HG02884 (cell line): ENCODE measurements at regions not wholly inside any gene's neighbourhood (a gene's known extent, or its start where the extent isn't known, plus 50 kb on each side); places are given as distances from the start of the nearest gene placed in this dataset.
"Not testable (repeated sequence)": the region's sequence is repeated elsewhere in the genome, so short reads cannot be mapped to it uniquely, and the experiment has no call there.

Source experiments
- ATAC-seq: cut with Tn5 transposase; IDR thresholded peaks from one replicate; pipeline ENCODE4 v1.9.1; 2021; ENCODE audit warnings: mild to moderate bottlenecking, moderate library complexity; ENCODE audit not compliant: unreplicated experiment

- no peak for ATAC-seq
Measured at GRCh38 chr3:87796137-87796842, 262.5 kb downstream of the CGGBP1 start.

- ATAC-seq: no peak
Measured at GRCh38 chr3:87795701-87796100, 263.1 kb downstream of the CGGBP1 start.

- ATAC-seq: no peak
Measured at GRCh38 chr3:87793337-87793877, 265.4 kb downstream of the CGGBP1 start.

GRCh38 chr3:87792534-87793336, 266.1 kb downstream of the CGGBP1 start, which contains the start of gene HTR1F:
HTR1F (plus strand) TSS chr3:87792706.
- ATAC-seq: no peak

- ATAC-seq: no peak
Measured at GRCh38 chr3:87792198-87792533, 266.6 kb downstream of the CGGBP1 start.

GRCh38 chr3:87791248-87792027, 267.4 kb downstream of the CGGBP1 start:
- ATAC-seq: no peak

- ATAC-seq: not testable (repeated sequence)
Measured at GRCh38 chr3:87789049-87789448, 269.8 kb downstream of the CGGBP1 start.

- no peak for ATAC-seq
Measured at GRCh38 chr3:87788516-87788915, 270.3 kb downstream of the CGGBP1 start.

- no peak for ATAC-seq
Measured at GRCh38 chr3:87780811-87781210, 278.0 kb downstream of the CGGBP1 start.

- no peak for ATAC-seq
Measured at GRCh38 chr3:87778876-87779275, 279.9 kb downstream of the CGGBP1 start.

GRCh38 chr3:87771337-87772192, 287.2 kb downstream of the CGGBP1 start:
- ATAC-seq: peak; percentile 95

- no peak for ATAC-seq
Measured at GRCh38 chr3:87766721-87767120, 292.1 kb downstream of the CGGBP1 start.

- no peak for ATAC-seq
Measured at GRCh38 chr3:87765256-87765655, 293.5 kb downstream of the CGGBP1 start.

- no peak for ATAC-seq
Measured at GRCh38 chr3:87761795-87762194, 297.0 kb downstream of the CGGBP1 start.

GRCh38 chr3:87761341-87761740, 297.5 kb downstream of the CGGBP1 start:
- no peak for ATAC-seq

- ATAC-seq: no peak
Measured at GRCh38 chr3:87756616-87757015, 302.2 kb downstream of the CGGBP1 start.

- ATAC-seq: no peak
Measured at GRCh38 chr3:87755852-87756251, 303.0 kb downstream of the CGGBP1 start.

- no peak for ATAC-seq
Measured at GRCh38 chr3:87742250-87742649, 316.6 kb downstream of the CGGBP1 start.

- not testable (repeated sequence) for ATAC-seq
Measured at GRCh38 chr3:87740894-87741293, 317.9 kb downstream of the CGGBP1 start.

GRCh38 chr3:87737817-87738216, 321.0 kb downstream of the CGGBP1 start:
- ATAC-seq: not testable (repeated sequence)
